CD14-positive monocyte (primary cell): ENCODE measurements at regions not wholly inside any gene's neighbourhood (a gene's known extent, or its start where the extent isn't known, plus 50 kb on each side); places are given as distances from the start of the nearest gene placed in this dataset.

Experiments
- DNase-seq, 3 donors: peaks; one replicate each; pipeline ENCODE4 v3.0.0-alpha.2; 2011 to 2022
- H2AFZ ChIP-seq: 2 replicates; pipeline ENCODE4 v1.6.0; 2012; ENCODE audit warnings: mild to moderate bottlenecking, low read depth, low read length, inconsistent platforms; ENCODE audit not compliant: insufficient read depth, poor library complexity, severe bottlenecking
- H3K27ac ChIP-seq, 2 donors: 1 replicate in 1 of 2; 2 replicates in 1 of 2; pipeline ENCODE4 v1.5.1; 2012 to 2013; ENCODE audit warnings: low read length in 2 of 2, control low read depth in 1 of 2, inconsistent platforms in 1 of 2, low read depth in 1 of 2, mild to moderate bottlenecking in 1 of 2
- H3K27me3 ChIP-seq, 2 donors: one replicate each; pipeline versions ENCODE4 v1.6.0 to v1.6.1; 2011 to 2013; ENCODE audit warnings: low read length in 2 of 2; ENCODE audit not compliant: control insufficient read depth in 2 of 2, insufficient read depth in 2 of 2
- H3K36me3 ChIP-seq, 2 donors: replicated peaks in 1 of 2; 1 replicate in 1 of 2; 2 replicates in 1 of 2; pipeline versions ENCODE4 v1.5.1 to v1.6.1; 2012 to 2013; ENCODE audit warnings: low read length in 2 of 2, control low read depth in 1 of 2, inconsistent platforms in 1 of 2, mild to moderate bottlenecking in 1 of 2; ENCODE audit not compliant: insufficient read depth in 2 of 2, control insufficient read depth in 1 of 2
- H3K4me1 ChIP-seq, 2 donors: 1 replicate in 1 of 2; 2 replicates in 1 of 2; pipeline versions ENCODE4 v1.5.1 to v1.6.1; 2012 to 2013; ENCODE audit warnings: low read length in 2 of 2, control low read depth in 1 of 2, inconsistent platforms in 1 of 2, mild to moderate bottlenecking in 1 of 2, moderate library complexity in 1 of 2; ENCODE audit not compliant: insufficient read depth in 2 of 2, control insufficient read depth in 1 of 2
- H3K4me2 ChIP-seq: replicated peaks from 2 replicates; pipeline ENCODE3; 2012; ENCODE audit warnings: low read length, moderate library complexity, mild to moderate bottlenecking; ENCODE audit not compliant: poor library complexity, severe bottlenecking; ENCODE audit errors: extremely low read depth
- H3K4me3 ChIP-seq, 3 experiments: fragments of 200-600 bp in 1 of 3; sonication (generic) in 1 of 3; replicated peaks in 1 of 3; 1 replicate in 2 of 3; 2 replicates in 1 of 3; pipeline ENCODE4 v1.5.1; 2011 to 2013; ENCODE audit warnings: low read length in 3 of 3, mild to moderate bottlenecking in 3 of 3, control low read depth in 2 of 3, low read depth in 2 of 3, inconsistent platforms in 1 of 3, moderate library complexity in 1 of 3
- H3K79me2 ChIP-seq: 2 replicates; pipeline ENCODE4 v1.6.0; 2012; ENCODE audit warnings: mild to moderate bottlenecking, control low read depth, inconsistent platforms, low read length, moderate library complexity; ENCODE audit not compliant: insufficient read depth
- H3K9ac ChIP-seq: 2 replicates; pipeline ENCODE4 v1.6.0; 2017; ENCODE audit warnings: low read length, mild to moderate bottlenecking; ENCODE audit not compliant: insufficient read depth, poor library complexity, severe bottlenecking
- H3K9me3 ChIP-seq, 2 donors: replicated peaks in 1 of 2; 1 replicate in 1 of 2; 2 replicates in 1 of 2; pipeline versions ENCODE4 v1.5.1 to v1.6.1; 2012 to 2013; ENCODE audit warnings: low read length in 2 of 2, control low read depth in 1 of 2; ENCODE audit not compliant: control insufficient read depth in 1 of 2, insufficient read depth in 1 of 2
- H4K20me1 ChIP-seq: 2 replicates; pipeline ENCODE4 v1.6.0; 2012; ENCODE audit warnings: mild to moderate bottlenecking, low read length, control low read depth, moderate library complexity; ENCODE audit not compliant: insufficient read depth
- H3K27ac Mint-ChIP-seq, 7 donors: one replicate each; pipeline ENCODE4 v1.8.0; 2020; ENCODE audit warnings: mild to moderate bottlenecking in 7 of 7, mixed read lengths in 7 of 7, moderate library complexity in 6 of 7, inconsistent platforms in 2 of 7
- H3K27me3 Mint-ChIP-seq, 3 donors: one replicate each; pipeline ENCODE4 v1.8.0; 2021 to 2022; ENCODE audit warnings: low read depth in 3 of 3, mild to moderate bottlenecking in 3 of 3, mixed read lengths in 3 of 3, moderate library complexity in 3 of 3, inconsistent platforms in 1 of 3
- H3K36me3 Mint-ChIP-seq, 2 donors: one replicate each; pipeline ENCODE4 v1.8.0; 2020; ENCODE audit warnings: mixed read lengths in 2 of 2, inconsistent platforms in 1 of 2, mild to moderate bottlenecking in 1 of 2
- H3K4me1 Mint-ChIP-seq: one replicate; pipeline ENCODE4 v1.8.0; 2020; ENCODE audit warnings: mild to moderate bottlenecking, mixed read lengths
- H3K4me3 Mint-ChIP-seq, 2 donors: one replicate each; pipeline ENCODE4 v1.8.0; 2020; ENCODE audit warnings: mild to moderate bottlenecking in 2 of 2, mixed read lengths in 2 of 2, moderate library complexity in 1 of 2
- H3K9me3 Mint-ChIP-seq, 7 donors: one replicate each; pipeline ENCODE4 v1.8.0; 2020 to 2022; ENCODE audit warnings: mixed read lengths in 7 of 7, mild to moderate bottlenecking in 6 of 7, moderate library complexity in 6 of 7, inconsistent platforms in 2 of 7
- WGBS: methylation state at CpG from one replicate; pipeline ENCODE4 v1.1.5; 2013; ENCODE audit warnings: missing lambda C conversion rate; ENCODE audit not compliant: insufficient coverage; 5-methylcytosine and 5-hydroxymethylcytosine counted together
- intact Hi-C, 2 donors: fragments of 100-400 bp; cut with micrococcal nuclease; formaldehyde crosslinking; loops; one replicate each; pipeline versions ENCODE4 v1.15.0 to v1.15.1; 2023
- TF ChIP-seq, protein P1 (sequence below): fragments of 200-600 bp; IDR thresholded peaks from one replicate; pipeline ENCODE4 v1.8.0; 2022; ENCODE audit warnings: antibody characterized with exemption, mild to moderate bottlenecking

DNA sequence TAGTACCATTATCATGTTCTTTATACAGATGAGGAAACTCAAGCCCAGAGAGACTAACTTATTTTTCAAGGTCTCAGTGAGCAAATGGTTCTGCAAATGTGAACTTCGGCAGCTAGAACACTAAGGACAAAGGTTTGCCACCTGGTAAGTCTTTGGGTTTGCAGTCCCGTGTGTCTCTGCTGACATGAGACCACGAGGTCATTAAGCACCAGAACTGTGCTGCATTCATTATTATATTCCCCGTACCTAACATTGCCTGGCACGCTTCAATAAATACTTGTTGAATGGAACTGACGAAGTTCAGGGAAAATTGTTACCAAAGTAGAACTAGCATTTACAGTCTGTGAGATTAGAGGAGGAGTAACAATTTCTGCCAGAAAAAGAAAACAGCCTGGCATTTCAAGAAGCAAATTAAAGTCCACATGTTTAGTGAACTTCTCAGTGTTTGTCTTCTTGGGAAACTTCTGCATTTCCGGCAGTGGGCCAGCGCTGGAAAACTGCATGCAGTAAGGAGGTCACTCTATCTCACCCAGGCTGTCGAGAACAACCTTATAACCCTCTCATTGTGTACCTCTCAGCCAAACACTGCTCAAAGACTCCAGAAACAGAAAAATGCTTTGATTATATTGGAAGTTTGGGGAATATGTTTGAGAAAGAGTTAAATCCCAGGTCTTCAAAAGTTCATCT, 67.4 kb upstream of the CPEB2 start:
- H3K4me2 ChIP-seq: no peak overlapping the region
- no peak for DNase-seq
- peaks cover 2 to 5% (median 4%) of the 10 kb centered on the region in 3 donors for H3K27me3 Mint-ChIP-seq
- no peak overlapping the region for H2AFZ ChIP-seq
- H3K27ac ChIP-seq: no peak overlapping the region
- intact Hi-C loops: no loop called here
- H3K4me1 Mint-ChIP-seq: no peaks in the 10 kb centered on the region
- no peaks in the 10 kb centered on the region for H3K9me3 ChIP-seq
- H3K4me1 ChIP-seq: no peaks in the 10 kb centered on the region
- peaks cover 0 to 6% (median 2%) of the 10 kb centered on the region in 7 donors for H3K9me3 Mint-ChIP-seq
- H3K4me3 ChIP-seq: no peak overlapping the region
- H3K4me3 Mint-ChIP-seq: no peak overlapping the region
- no peaks in the 10 kb centered on the region for H3K36me3 Mint-ChIP-seq
- H4K20me1 ChIP-seq: no peaks in the 10 kb centered on the region
- H3K27me3 ChIP-seq: no peaks in the 10 kb centered on the region
- H3K9ac ChIP-seq: no peak overlapping the region
- no peaks in the 10 kb centered on the region for H3K79me2 ChIP-seq
- H3K36me3 ChIP-seq: no peaks in the 10 kb centered on the region
- 85% methylated on average over 5 of the region's 9 CpGs for WGBS
- no peak overlapping the region for H3K27ac Mint-ChIP-seq
- TF ChIP-seq, protein P1, sequence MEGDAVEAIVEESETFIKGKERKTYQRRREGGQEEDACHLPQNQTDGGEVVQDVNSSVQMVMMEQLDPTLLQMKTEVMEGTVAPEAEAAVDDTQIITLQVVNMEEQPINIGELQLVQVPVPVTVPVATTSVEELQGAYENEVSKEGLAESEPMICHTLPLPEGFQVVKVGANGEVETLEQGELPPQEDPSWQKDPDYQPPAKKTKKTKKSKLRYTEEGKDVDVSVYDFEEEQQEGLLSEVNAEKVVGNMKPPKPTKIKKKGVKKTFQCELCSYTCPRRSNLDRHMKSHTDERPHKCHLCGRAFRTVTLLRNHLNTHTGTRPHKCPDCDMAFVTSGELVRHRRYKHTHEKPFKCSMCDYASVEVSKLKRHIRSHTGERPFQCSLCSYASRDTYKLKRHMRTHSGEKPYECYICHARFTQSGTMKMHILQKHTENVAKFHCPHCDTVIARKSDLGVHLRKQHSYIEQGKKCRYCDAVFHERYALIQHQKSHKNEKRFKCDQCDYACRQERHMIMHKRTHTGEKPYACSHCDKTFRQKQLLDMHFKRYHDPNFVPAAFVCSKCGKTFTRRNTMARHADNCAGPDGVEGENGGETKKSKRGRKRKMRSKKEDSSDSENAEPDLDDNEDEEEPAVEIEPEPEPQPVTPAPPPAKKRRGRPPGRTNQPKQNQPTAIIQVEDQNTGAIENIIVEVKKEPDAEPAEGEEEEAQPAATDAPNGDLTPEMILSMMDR: no peak

- no peak overlapping the region for H3K27ac Mint-ChIP-seq
- Histone ChIP-seq H2AFZ (no peak overlapping the region), H3K4me2 (no peak overlapping the region), H3K9me3 (no peaks in the 10 kb centered on the region), H3K4me3 (no peak overlapping the region), H3K9ac (no peak overlapping the region), H3K27me3 (no peaks in the 10 kb centered on the region), H3K4me1 (no peaks in the 10 kb centered on the region), H4K20me1 (no peaks in the 10 kb centered on the region), H3K36me3 (no peaks in the 10 kb centered on the region), H3K79me2 (no peaks in the 10 kb centered on the region), H3K27ac (no peak overlapping the region)
- no peak overlapping the region for H3K4me3 Mint-ChIP-seq
- H3K36me3 Mint-ChIP-seq: no peaks in the 10 kb centered on the region
- intact Hi-C loops: no loop called here
- no peak for DNase-seq
- TF ChIP-seq, protein P1: no peak
- peaks cover 0 to 3% (median 1%) of the 10 kb centered on the region in 3 donors for H3K27me3 Mint-ChIP-seq
- 100% methylated on average over 2 of the region's 7 CpGs for WGBS
- peaks cover 0 to 5% (median 4%) of the 10 kb centered on the region in 7 donors for H3K9me3 Mint-ChIP-seq
- H3K4me1 Mint-ChIP-seq: no peaks in the 10 kb centered on the region
These were observed 58.5 kb upstream of the CPEB2 start for GRCh38 chr4:14943749-14944148.
